Epithelial cell of proximal tubule (primary cell): ENCODE measurements at regions not wholly inside any gene's neighbourhood (a gene's known extent, or its start where the extent isn't known, plus 50 kb on each side); places are given as distances from the start of the nearest gene placed in this dataset.

Experiments
- DNase-seq: peaks from one replicate; pipeline ENCODE4 v3.0.0-alpha.2; 2011; ENCODE audit warnings: low read depth
- H3K4me3 ChIP-seq: 2 replicates; pipeline ENCODE4 v1.5.1; 2011; ENCODE audit warnings: low read depth, mild to moderate bottlenecking, low read length
- CTCF ChIP-seq: conservative IDR thresholded peaks from 2 replicates; pipeline ENCODE4 v1.5.1; 2012; ENCODE audit warnings: low read depth, mild to moderate bottlenecking, low read length

GRCh38 chr10:106498675-106499074 is 665.8 kb downstream of the SORCS1 start:
- H3K4me3 ChIP-seq: no peak overlapping the region

GRCh38 chr10:106495931-106496330 is 668.6 kb downstream of the SORCS1 start:
- no peak for TF ChIP-seq CTCF
- H3K4me3 ChIP-seq: no peak overlapping the region
- no peak for DNase-seq

More at GRCh38 chr10:106498675-106499074, 665.8 kb downstream of the SORCS1 start:
- no peak for DNase-seq
- TF ChIP-seq CTCF: no peak

- no peak for DNase-seq
- H3K4me3 ChIP-seq: no peak overlapping the region
- no peak for TF ChIP-seq CTCF
These were observed 670.8 kb downstream of the SORCS1 start for GRCh38 chr10:106493751-106494150.

- H3K4me3 ChIP-seq: no peak overlapping the region
- no peak for TF ChIP-seq CTCF
- DNase-seq: no peak
These were observed 671.3 kb downstream of the SORCS1 start for GRCh38 chr10:106493226-106493625.

- DNase-seq: no peak
- H3K4me3 ChIP-seq: no peak overlapping the region
- no peak for TF ChIP-seq CTCF
These were observed 676.8 kb downstream of the SORCS1 start for GRCh38 chr10:106487726-106488125.

- H3K4me3 ChIP-seq: no peak overlapping the region
- DNase-seq: no peak
- TF ChIP-seq CTCF: no peak
These were observed 682.8 kb downstream of the SORCS1 start for GRCh38 chr10:106481598-106482275.

GRCh38 chr10:106479636-106480035 is 684.9 kb downstream of the SORCS1 start:
- TF ChIP-seq CTCF: no peak
- no peak overlapping the region for H3K4me3 ChIP-seq
- no peak for DNase-seq
